Stimulated activated naive CD4-positive, alpha-beta T cell treated with Interleukin-2 at 50 U/mL for 16 hours (primary cell): ENCODE measurements at regions not wholly inside any gene's neighbourhood (a gene's known extent, or its start where the extent isn't known, plus 50 kb on each side); places are given as distances from the start of the nearest gene placed in this dataset.
"Not testable (repeated sequence)": the region's sequence is repeated elsewhere in the genome, so short reads cannot be mapped to it uniquely, and the experiment has no call there.

Experiments used
- DNase-seq: peaks from one replicate; lab custom pipeline; 2025; lab: John Stamatoyannopoulos, UW

GRCh38 chr11:67805253-67806126, 131.1 kb upstream of the ALDH3B2 start:
- DNase-seq: peak; percentile 98

- DNase-seq: peak; percentile 7
These were observed 130.2 kb upstream of the ALDH3B2 start for GRCh38 chr11:67804435-67805252.

GRCh38 chr11:67803519-67803918, 129.1 kb upstream of the ALDH3B2 start:
- not testable (repeated sequence) for DNase-seq

- DNase-seq: not testable (repeated sequence)
These were observed 128.6 kb upstream of the ALDH3B2 start for GRCh38 chr11:67803055-67803454.

- DNase-seq: not testable (repeated sequence)
These were observed 128.2 kb upstream of the ALDH3B2 start for GRCh38 chr11:67802623-67803022.

- DNase-seq: not testable (repeated sequence)
These were observed 127.0 kb upstream of the ALDH3B2 start for GRCh38 chr11:67801397-67801796.

- not testable (repeated sequence) for DNase-seq
These were observed 126.2 kb upstream of the ALDH3B2 start for GRCh38 chr11:67800591-67800990.

- not testable (repeated sequence) for DNase-seq
These were observed 125.4 kb upstream of the ALDH3B2 start for GRCh38 chr11:67799808-67800207.

- DNase-seq: not testable (repeated sequence)
These were observed 123.5 kb upstream of the ALDH3B2 start for GRCh38 chr11:67797726-67798521.

GRCh38 chr11:67795746-67796145, 121.3 kb upstream of the ALDH3B2 start:
- no peak for DNase-seq

- DNase-seq: not testable (repeated sequence)
These were observed 119.3 kb upstream of the ALDH3B2 start for GRCh38 chr11:67793750-67794149.

- DNase-seq: peak; percentile 23
These were observed 118.0 kb upstream of the ALDH3B2 start for GRCh38 chr11:67792273-67792990.

GRCh38 chr11:67791598-67792170, 117.3 kb upstream of the ALDH3B2 start:
- DNase-seq: not testable (repeated sequence)

GRCh38 chr11:67788341-67788695, 113.9 kb upstream of the ALDH3B2 start:
- DNase-seq: not testable (repeated sequence)

- DNase-seq: not testable (repeated sequence)
These were observed 113.4 kb upstream of the ALDH3B2 start for GRCh38 chr11:67787681-67788340.

- DNase-seq: not testable (repeated sequence)
These were observed 107.5 kb upstream of the ALDH3B2 start for GRCh38 chr11:67781967-67782366.

GRCh38 chr11:67781506-67781905, 107.1 kb upstream of the ALDH3B2 start:
- not testable (repeated sequence) for DNase-seq

GRCh38 chr11:67780056-67780455, 105.6 kb upstream of the ALDH3B2 start:
- no peak for DNase-seq

- not testable (repeated sequence) for DNase-seq
These were observed 104.9 kb upstream of the ALDH3B2 start for GRCh38 chr11:67779189-67779875.
